ENCODE measurements at regions not wholly inside any gene's neighbourhood (a gene's known extent, or its start where the extent isn't known, plus 50 kb on each side); places are given as distances from the start of the nearest gene placed in this dataset.

- H3K27ac ChIP-seq (ENCODE audit: low read length), result no peak overlapping the region
- no peaks in the 10 kb centered on the region for H3K9me3 ChIP-seq (ENCODE audit: control insufficient read depth, low read depth, low read length)
- DNase-seq, result no peak
- no peaks in the 10 kb centered on the region for H3K36me3 ChIP-seq (ENCODE audit: control insufficient read depth, insufficient read depth, low read length)
- no CpG with 5 or more reads among the region's 5 CpGs for WGBS (ENCODE audit: insufficient coverage, low lambda C conversion rate)
- H3K27me3 ChIP-seq (ENCODE audit: control insufficient read depth, insufficient read depth, low read length), result no peaks in the 10 kb centered on the region
- no peaks in the 10 kb centered on the region for H3K4me1 ChIP-seq (ENCODE audit: control insufficient read depth, insufficient read depth, low read length)
- H3K4me3 ChIP-seq (ENCODE audit: low read length), result no peak overlapping the region
These were observed 264.6 kb upstream of the THUMPD2 start for GRCh38 chr2:40043641-40044040.

- DNase-seq, result no peak
- H3K27ac ChIP-seq (ENCODE audit: low read length), result no peak overlapping the region
- 100% methylated on average over 1 of the region's 4 CpGs for WGBS (ENCODE audit: insufficient coverage, low lambda C conversion rate)
- H3K36me3 ChIP-seq (ENCODE audit: control insufficient read depth, insufficient read depth, low read length), result no peaks in the 10 kb centered on the region
- no peak overlapping the region for H3K4me3 ChIP-seq (ENCODE audit: low read length)
- no peaks in the 10 kb centered on the region for H3K27me3 ChIP-seq (ENCODE audit: control insufficient read depth, insufficient read depth, low read length)
- H3K9me3 ChIP-seq (ENCODE audit: control insufficient read depth, low read depth, low read length), result no peaks in the 10 kb centered on the region
- H3K4me1 ChIP-seq (ENCODE audit: control insufficient read depth, insufficient read depth, low read length), result no peaks in the 10 kb centered on the region
These were observed 264.1 kb upstream of the THUMPD2 start for GRCh38 chr2:40043191-40043590.

GRCh38 chr2:40041422-40042382 lies 262.6 kb upstream of the THUMPD2 start:
- 80% methylated on average over 1 of the region's 6 CpGs for WGBS (ENCODE audit: insufficient coverage, low lambda C conversion rate)
- H3K9me3 ChIP-seq (ENCODE audit: control insufficient read depth, low read depth, low read length), result no peaks in the 10 kb centered on the region
- no peaks in the 10 kb centered on the region for H3K36me3 ChIP-seq (ENCODE audit: control insufficient read depth, insufficient read depth, low read length)
- no peaks in the 10 kb centered on the region for H3K27me3 ChIP-seq (ENCODE audit: control insufficient read depth, insufficient read depth, low read length)
- H3K4me1 ChIP-seq (ENCODE audit: control insufficient read depth, insufficient read depth, low read length), result no peaks in the 10 kb centered on the region
- H3K27ac ChIP-seq (ENCODE audit: low read length), result no peak overlapping the region
- DNase-seq, result no peak
- no peak overlapping the region for H3K4me3 ChIP-seq (ENCODE audit: low read length)

GRCh38 chr2:40039549-40039948 lies 260.5 kb upstream of the THUMPD2 start:
- no peak for DNase-seq
- Histone ChIP-seq H3K4me3 (ENCODE audit: low read length) (no peak overlapping the region), H3K36me3 (ENCODE audit: control insufficient read depth, insufficient read depth, low read length) (no peaks in the 10 kb centered on the region), H3K27ac (ENCODE audit: low read length) (no peak overlapping the region), H3K9me3 (ENCODE audit: control insufficient read depth, low read depth, low read length) (no peaks in the 10 kb centered on the region), H3K27me3 (ENCODE audit: control insufficient read depth, insufficient read depth, low read length) (no peaks in the 10 kb centered on the region), H3K4me1 (ENCODE audit: control insufficient read depth, insufficient read depth, low read length) (no peaks in the 10 kb centered on the region)

- 40% methylated on average over 1 of the region's 4 CpGs for WGBS (ENCODE audit: insufficient coverage, low lambda C conversion rate)
- no peak overlapping the region for H3K4me3 ChIP-seq (ENCODE audit: low read length)
- no peaks in the 10 kb centered on the region for H3K4me1 ChIP-seq (ENCODE audit: control insufficient read depth, insufficient read depth, low read length)
- H3K9me3 ChIP-seq (ENCODE audit: control insufficient read depth, low read depth, low read length), result no peaks in the 10 kb centered on the region
- no peaks in the 10 kb centered on the region for H3K27me3 ChIP-seq (ENCODE audit: control insufficient read depth, insufficient read depth, low read length)
- no peak overlapping the region for H3K27ac ChIP-seq (ENCODE audit: low read length)
- H3K36me3 ChIP-seq (ENCODE audit: control insufficient read depth, insufficient read depth, low read length), result no peaks in the 10 kb centered on the region
- DNase-seq, result no peak
These were observed 259.6 kb upstream of the THUMPD2 start for GRCh38 chr2:40038646-40039045.

- WGBS (ENCODE audit: insufficient coverage, low lambda C conversion rate), result 90% methylated on average over 2 of the region's 7 CpGs
- no peak for DNase-seq
- H3K36me3 ChIP-seq (ENCODE audit: control insufficient read depth, insufficient read depth, low read length), result no peaks in the 10 kb centered on the region
- no peaks in the 10 kb centered on the region for H3K9me3 ChIP-seq (ENCODE audit: control insufficient read depth, low read depth, low read length)
- H3K27ac ChIP-seq (ENCODE audit: low read length), result no peak overlapping the region
- no peaks in the 10 kb centered on the region for H3K4me1 ChIP-seq (ENCODE audit: control insufficient read depth, insufficient read depth, low read length)
- no peaks in the 10 kb centered on the region for H3K27me3 ChIP-seq (ENCODE audit: control insufficient read depth, insufficient read depth, low read length)
- no peak overlapping the region for H3K4me3 ChIP-seq (ENCODE audit: low read length)
These were observed 258.2 kb upstream of the THUMPD2 start for GRCh38 chr2:40037303-40037702.

GRCh38 chr2:40036241-40036640 lies 257.2 kb upstream of the THUMPD2 start:
- Histone ChIP-seq H3K9me3 (ENCODE audit: control insufficient read depth, low read depth, low read length) (no peaks in the 10 kb centered on the region), H3K4me3 (ENCODE audit: low read length) (no peak overlapping the region), H3K27ac (ENCODE audit: low read length) (no peak overlapping the region), H3K36me3 (ENCODE audit: control insufficient read depth, insufficient read depth, low read length) (no peaks in the 10 kb centered on the region), H3K4me1 (ENCODE audit: control insufficient read depth, insufficient read depth, low read length) (no peaks in the 10 kb centered on the region), H3K27me3 (ENCODE audit: control insufficient read depth, insufficient read depth, low read length) (no peaks in the 10 kb centered on the region)
- 100% methylated on average over 1 of the region's 2 CpGs for WGBS (ENCODE audit: insufficient coverage, low lambda C conversion rate)
- no peak for DNase-seq

- Histone ChIP-seq H3K27ac (ENCODE audit: low read length) (no peak overlapping the region), H3K9me3 (ENCODE audit: control insufficient read depth, low read depth, low read length) (no peaks in the 10 kb centered on the region), H3K4me3 (ENCODE audit: low read length) (no peak overlapping the region), H3K4me1 (ENCODE audit: control insufficient read depth, insufficient read depth, low read length) (no peaks in the 10 kb centered on the region), H3K27me3 (ENCODE audit: control insufficient read depth, insufficient read depth, low read length) (no peaks in the 10 kb centered on the region), H3K36me3 (ENCODE audit: control insufficient read depth, insufficient read depth, low read length) (no peaks in the 10 kb centered on the region)
- no peak for DNase-seq
These were observed 255.7 kb upstream of the THUMPD2 start for GRCh38 chr2:40034801-40035200.

GRCh38 chr2:40034198-40034597 lies 255.1 kb upstream of the THUMPD2 start:
- Histone ChIP-seq H3K27me3 (ENCODE audit: control insufficient read depth, insufficient read depth, low read length) (no peaks in the 10 kb centered on the region), H3K4me3 (ENCODE audit: low read length) (no peak overlapping the region), H3K27ac (ENCODE audit: low read length) (no peak overlapping the region), H3K36me3 (ENCODE audit: control insufficient read depth, insufficient read depth, low read length) (no peaks in the 10 kb centered on the region), H3K9me3 (ENCODE audit: control insufficient read depth, low read depth, low read length) (no peaks in the 10 kb centered on the region), H3K4me1 (ENCODE audit: control insufficient read depth, insufficient read depth, low read length) (no peaks in the 10 kb centered on the region)
- WGBS (ENCODE audit: insufficient coverage, low lambda C conversion rate), result no CpG with 5 or more reads among the region's 3 CpGs
- DNase-seq, result no peak

- no peaks in the 10 kb centered on the region for H3K4me1 ChIP-seq (ENCODE audit: control insufficient read depth, insufficient read depth, low read length)
- H3K27me3 ChIP-seq (ENCODE audit: control insufficient read depth, insufficient read depth, low read length), result no peaks in the 10 kb centered on the region
- DNase-seq, result no peak
- H3K27ac ChIP-seq (ENCODE audit: low read length), result no peak overlapping the region
- no peaks in the 10 kb centered on the region for H3K9me3 ChIP-seq (ENCODE audit: control insufficient read depth, low read depth, low read length)
- H3K4me3 ChIP-seq (ENCODE audit: low read length), result no peak overlapping the region
- H3K36me3 ChIP-seq (ENCODE audit: control insufficient read depth, insufficient read depth, low read length), result no peaks in the 10 kb centered on the region
- WGBS (ENCODE audit: insufficient coverage, low lambda C conversion rate), result 60% methylated on average over 1 of the region's 4 CpGs
These were observed 254.7 kb upstream of the THUMPD2 start for GRCh38 chr2:40033781-40034180.
